Stomach (tissue), 8 donors: ENCODE measurements at regions not wholly inside any gene's neighbourhood (a gene's known extent, or its start where the extent isn't known, plus 50 kb on each side); places are given as distances from the start of the nearest gene placed in this dataset.
A peak's percentile ranks its signal among the peaks of the same experiment; 100 is the strongest.
"Not testable (repeated sequence)": the region's sequence is repeated elsewhere in the genome, so short reads cannot be mapped to it uniquely, and the experiment has no call there.

Source experiments
- DNase-seq, 2 donors: peaks; one replicate each; pipeline versions ENCODE4 v3.0.0 to v3.0.0-alpha.2; 2013 to 2019
- H3K27ac ChIP-seq, 5 donors: fragments of 200-600 bp in 4 of 5; sonication (generic) in 4 of 5; one replicate each; pipeline ENCODE4 v1.5.1; 2013 to 2019; ENCODE audit warnings: mild to moderate bottlenecking in 1 of 5, moderate library complexity in 1 of 5
- H3K27me3 ChIP-seq, 3 donors: fragments of 200-600 bp; sonication (generic); one replicate each; pipeline ENCODE4 v1.5.1; 2017 to 2019; ENCODE audit warnings: mixed run types in 1 of 3
- H3K36me3 ChIP-seq, 4 donors: fragments of 200-600 bp; sonication (generic); 1 replicate in 3 of 4; 2 replicates in 1 of 4; pipeline ENCODE4 v1.5.1; 2016 to 2019
- H3K4me1 ChIP-seq, 4 donors: fragments of 200-600 bp; sonication (generic); one replicate each; pipeline ENCODE4 v1.5.1; 2016 to 2019
- H3K4me3 ChIP-seq, 4 donors: fragments of 200-600 bp; sonication (generic) in 3 of 4; one replicate each; pipeline ENCODE4 v1.5.1; 2016 to 2019; ENCODE audit warnings: mild to moderate bottlenecking in 1 of 4
- H3K9me3 ChIP-seq, 4 donors: fragments of 200-600 bp; sonication (generic); one replicate each; pipeline ENCODE4 v1.5.1; 2016 to 2019
- CTCF ChIP-seq, 7 experiments: fragments of 450-650 bp in 4 of 7; fragments of 200-600 bp in 3 of 7; sonication (generic) in 3 of 7; IDR thresholded peaks; one replicate each; pipeline ENCODE4 v1.5.1; 2016 to 2019; ENCODE audit warnings: antibody characterized with exemption in 7 of 7, control low read depth in 2 of 7, mild to moderate bottlenecking in 1 of 7
- EP300 ChIP-seq: sonication (generic); formaldehyde crosslinking; IDR thresholded peaks from one replicate; pipeline ENCODE4 v1.6.1; 2017; ENCODE audit warnings: antibody characterized with exemption
- POLR2A ChIP-seq, 4 donors: fragments of 450-650 bp; IDR thresholded peaks; one replicate each; pipeline ENCODE4 v1.6.1; 2016; ENCODE audit warnings: antibody characterized with exemption in 4 of 4, control low read depth in 2 of 4, mild to moderate bottlenecking in 1 of 4, moderate library complexity in 1 of 4
- POLR2AphosphoS5 ChIP-seq, 3 donors: sonication (generic); formaldehyde crosslinking; IDR thresholded peaks; one replicate each; pipeline ENCODE4 v1.6.1; 2016; ENCODE audit warnings: antibody characterized with exemption in 3 of 3
- WGBS, 5 donors: extraction: QIAGEN DNeasy Blood & Tissue Kit in 3 of 5; methylation state at CpG; one replicate each; pipeline versions ENCODE4 v1.1.5 to v1.1.7; 2013 to 2018; 5-methylcytosine and 5-hydroxymethylcytosine counted together
- intact Hi-C: fragments of 100-400 bp; cut with DNase I; formaldehyde crosslinking; loops from one replicate; pipeline ENCODE4 v1.15.1; 2023; ENCODE audit warnings: low total_unique reads
- donor health status: healthy with polysubstance abuse.
- donor health status: Bipolar disorder and iron deficiency.
- donor health status: healthy.

- DNase-seq = no peak
- peaks cover 0 to 8% (median 0%) of the 10 kb centered on the region in 4 donors for H3K4me1 ChIP-seq
- no peak overlapping the region for H3K4me3 ChIP-seq
- WGBS, 5 donors = 55 to 68% (median 58%) methylated on average over 2 of the region's 2 CpGs
- H3K27ac ChIP-seq = no peak overlapping the region
- no peaks in the 10 kb centered on the region for H3K36me3 ChIP-seq
- no peaks in the 10 kb centered on the region for H3K9me3 ChIP-seq
- no peaks in the 10 kb centered on the region for H3K27me3 ChIP-seq
- intact Hi-C loops = no loop called here
- no peak for TF ChIP-seq POLR2AphosphoS5 (IDR thresholded peaks at IDR 0.05)
- TF ChIP-seq CTCF (IDR thresholded peaks at IDR 0.05) = no peak
- no peak for TF ChIP-seq EP300
- TF ChIP-seq POLR2A (IDR thresholded peaks at IDR 0.05) = no peak
These were observed 562.5 kb downstream of the TOX3 start for GRCh38 chr16:51984395-51984794.

- intact Hi-C loops = no loop called here
- Histone ChIP-seq H3K4me3 (no peak overlapping the region), H3K27ac (no peak overlapping the region), H3K27me3 (no peaks in the 10 kb centered on the region), H3K9me3 (no peaks in the 10 kb centered on the region), H3K36me3 (no peaks in the 10 kb centered on the region), H3K4me1 (peaks cover 0 to 8% (median 0%) of the 10 kb centered on the region in 4 donors)
- TF ChIP-seq POLR2A (IDR thresholded peaks at IDR 0.05) = no peak
- no peak for TF ChIP-seq EP300
- TF ChIP-seq POLR2AphosphoS5 (IDR thresholded peaks at IDR 0.05) = peak in 1 of 3 donors; percentile 30
- peak in 5 of 7 experiments; percentile 62 to 90 (median 65) for TF ChIP-seq CTCF (IDR thresholded peaks at IDR 0.05)
- 35 to 45% (median 42%) methylated on average over 11 of the region's 11 CpGs for WGBS, 5 donors
- peak; percentile 52 to 87 for DNase-seq
These were observed 563.9 kb downstream of the TOX3 start for GRCh38 chr16:51982715-51983680.

- Histone ChIP-seq H3K4me3 (no peak overlapping the region), H3K36me3 (no peaks in the 10 kb centered on the region), H3K4me1 (peaks cover 0 to 8% (median 0%) of the 10 kb centered on the region in 4 donors), H3K27me3 (no peaks in the 10 kb centered on the region), H3K9me3 (no peaks in the 10 kb centered on the region), H3K27ac (no peak overlapping the region)
- TF ChIP-seq EP300 = no peak
- TF ChIP-seq POLR2A (IDR thresholded peaks at IDR 0.05) = no peak
- TF ChIP-seq CTCF (IDR thresholded peaks at IDR 0.05) = no peak
- TF ChIP-seq POLR2AphosphoS5 (IDR thresholded peaks at IDR 0.05) = no peak
- WGBS, 5 donors = 64 to 79% (median 73%) methylated on average over 3 of the region's 3 CpGs
- no peak for DNase-seq
- intact Hi-C loops = no loop called here
These were observed 565.2 kb downstream of the TOX3 start for GRCh38 chr16:51981725-51982124.

- H3K9me3 ChIP-seq, H3K4me1 ChIP-seq, H3K27me3 ChIP-seq, H3K36me3 ChIP-seq, H3K27ac ChIP-seq, H3K4me3 ChIP-seq, DNase-seq, intact Hi-C loops: not testable (repeated sequence)
- WGBS, 5 donors = 84 to 98% (median 93%) methylated on average over 2 of the region's 2 CpGs
These were observed 569.4 kb downstream of the TOX3 start for GRCh38 chr16:51977506-51977905.

GRCh38 chr16:51971184-51971583 is 575.8 kb downstream of the TOX3 start:
- WGBS, 5 donors = 41 to 48% (median 44%) methylated on average over 4 of the region's 4 CpGs

More at GRCh38 chr16:51971184-51971583, 575.8 kb downstream of the TOX3 start:
- Histone ChIP-seq H3K27me3 (no peaks in the 10 kb centered on the region), H3K36me3 (no peaks in the 10 kb centered on the region), H3K4me1 (no peaks in the 10 kb centered on the region), H3K4me3 (no peak overlapping the region), H3K27ac (no peak overlapping the region), H3K9me3 (no peaks in the 10 kb centered on the region)
- intact Hi-C loops = no loop called here
- DNase-seq = peak; percentile 27 to 30
- TF ChIP-seq POLR2AphosphoS5 (IDR thresholded peaks at IDR 0.05) = no peak
- no peak for TF ChIP-seq EP300
- TF ChIP-seq CTCF (IDR thresholded peaks at IDR 0.05) = peak in 2 of 7 experiments; percentile 7 to 38
